Stimulated activated naive B cell treated with anti-CD40 and anti-IgM and Interleukin-4, amounts not matched to agents 10 μg/mL and 1 μg/mL and 100 μg/mL, for 72 hours (primary cell): ENCODE measurements at regions not wholly inside any gene's neighbourhood (a gene's known extent, or its start where the extent isn't known, plus 50 kb on each side); places are given as distances from the start of the nearest gene placed in this dataset.

ENCODE experiments used
- ATAC-seq, 2 donors: fragments of 150-1000 bp; cut with Tn5 transposase; replicated peaks; 2 replicates each; pipeline ENCODE4 v1.10.0; 2021; ENCODE audit warnings: moderate library complexity in 1 of 2
- DNase-seq: peaks from one replicate; pipeline ENCODE4 v3.0.0; 2021
- H3K27ac Mint-ChIP-seq: one replicate; pipeline ENCODE4 v1.8.0; 2022; ENCODE audit warnings: mild to moderate bottlenecking, mixed read lengths
- H3K27me3 Mint-ChIP-seq, 2 donors: one replicate each; pipeline ENCODE4 v1.8.0; 2022; ENCODE audit warnings: mixed read lengths in 2 of 2
- H3K36me3 Mint-ChIP-seq, 2 donors: one replicate each; pipeline ENCODE4 v1.8.0; 2022; ENCODE audit warnings: mixed read lengths in 2 of 2, mild to moderate bottlenecking in 1 of 2
- H3K4me1 Mint-ChIP-seq, 2 donors: one replicate each; pipeline ENCODE4 v1.8.0; 2022; ENCODE audit warnings: mixed read lengths in 2 of 2, mild to moderate bottlenecking in 1 of 2
- H3K4me3 Mint-ChIP-seq, 2 donors: one replicate each; pipeline ENCODE4 v1.8.0; 2022; ENCODE audit warnings: mild to moderate bottlenecking in 2 of 2, mixed read lengths in 2 of 2, moderate library complexity in 1 of 2
- H3K9me3 Mint-ChIP-seq, 2 donors: one replicate each; pipeline ENCODE4 v1.8.0; 2022; ENCODE audit warnings: mixed read lengths in 2 of 2, mild to moderate bottlenecking in 1 of 2

GRCh38 chr16:79809376-79809775 lies 208.8 kb upstream of the MAF start:
- Mint-ChIP-seq H3K27ac (no peak overlapping the region), H3K27me3 (peaks cover 0 to 5% of the 10 kb centered on the region in 2 donors), H3K4me1 (no peaks in the 10 kb centered on the region), H3K36me3 (peaks cover 0 to 2% of the 10 kb centered on the region in 2 donors), H3K9me3 (no peaks in the 10 kb centered on the region), H3K4me3 (no peak overlapping the region)
- DNase-seq (no peak), ATAC-seq (no peak)

GRCh38 chr16:79808731-79809130 lies 208.2 kb upstream of the MAF start:
- H3K9me3 Mint-ChIP-seq = no peaks in the 10 kb centered on the region
- no peak overlapping the region for H3K27ac Mint-ChIP-seq
- no peaks in the 10 kb centered on the region for H3K4me1 Mint-ChIP-seq
- H3K27me3 Mint-ChIP-seq = peaks cover 0 to 5% of the 10 kb centered on the region in 2 donors
- no peak for DNase-seq
- H3K36me3 Mint-ChIP-seq = peaks cover 0 to 2% of the 10 kb centered on the region in 2 donors
- H3K4me3 Mint-ChIP-seq = no peak overlapping the region
- no peak for ATAC-seq

- Mint-ChIP-seq H3K9me3 (no peaks in the 10 kb centered on the region), H3K4me1 (no peaks in the 10 kb centered on the region), H3K27ac (no peak overlapping the region), H3K4me3 (no peak overlapping the region), H3K27me3 (peaks cover 0 to 6% of the 10 kb centered on the region in 2 donors), H3K36me3 (peaks cover 0 to 2% of the 10 kb centered on the region in 2 donors)
- ATAC-seq = no peak
- no peak for DNase-seq
Measured at GRCh38 chr16:79806757-79807156, 206.2 kb upstream of the MAF start.

- DNase-seq = no peak
- no peaks in the 10 kb centered on the region for H3K4me1 Mint-ChIP-seq
- peaks cover 0 to 2% of the 10 kb centered on the region in 2 donors for H3K36me3 Mint-ChIP-seq
- no peaks in the 10 kb centered on the region for H3K9me3 Mint-ChIP-seq
- ATAC-seq = no peak
- no peak overlapping the region for H3K27ac Mint-ChIP-seq
- H3K4me3 Mint-ChIP-seq = no peak overlapping the region
- peaks cover 0 to 11% of the 10 kb centered on the region in 2 donors for H3K27me3 Mint-ChIP-seq
Measured at GRCh38 chr16:79805621-79806020, 205.1 kb upstream of the MAF start.

GRCh38 chr16:79801646-79802045 lies 201.1 kb upstream of the MAF start:
- Mint-ChIP-seq H3K9me3 (no peaks in the 10 kb centered on the region), H3K27me3 (peaks cover 0 to 11% of the 10 kb centered on the region in 2 donors), H3K36me3 (no peaks in the 10 kb centered on the region), H3K27ac (no peak overlapping the region), H3K4me1 (no peaks in the 10 kb centered on the region), H3K4me3 (no peak overlapping the region)
- ATAC-seq (no peak), DNase-seq (no peak)

- Mint-ChIP-seq H3K27ac (no peak overlapping the region), H3K4me3 (no peak overlapping the region), H3K9me3 (no peaks in the 10 kb centered on the region), H3K36me3 (no peaks in the 10 kb centered on the region), H3K27me3 (peaks cover 0 to 5% of the 10 kb centered on the region in 2 donors), H3K4me1 (no peaks in the 10 kb centered on the region)
- DNase-seq (no peak), ATAC-seq (no peak)
Measured at GRCh38 chr16:79800016-79800608, 199.6 kb upstream of the MAF start.

- H3K4me3 Mint-ChIP-seq = no peak overlapping the region
- H3K27me3 Mint-ChIP-seq = peaks cover 0 to 5% of the 10 kb centered on the region in 2 donors
- H3K36me3 Mint-ChIP-seq = no peaks in the 10 kb centered on the region
- DNase-seq (no peak), ATAC-seq (no peak)
- H3K9me3 Mint-ChIP-seq = no peaks in the 10 kb centered on the region
- H3K27ac Mint-ChIP-seq = no peak overlapping the region
- H3K4me1 Mint-ChIP-seq = no peaks in the 10 kb centered on the region
Measured at GRCh38 chr16:79798416-79799053, 198.0 kb upstream of the MAF start.

GRCh38 chr16:79797486-79797885 lies 196.9 kb upstream of the MAF start:
- no peak overlapping the region for H3K27ac Mint-ChIP-seq
- H3K4me3 Mint-ChIP-seq = no peak overlapping the region
- H3K36me3 Mint-ChIP-seq = no peaks in the 10 kb centered on the region
- H3K27me3 Mint-ChIP-seq = peaks cover 0 to 5% of the 10 kb centered on the region in 2 donors
- ATAC-seq (no peak), DNase-seq (no peak)
- no peaks in the 10 kb centered on the region for H3K9me3 Mint-ChIP-seq
- no peaks in the 10 kb centered on the region for H3K4me1 Mint-ChIP-seq

- DNase-seq = no peak
- H3K36me3 Mint-ChIP-seq = no peaks in the 10 kb centered on the region
Measured at GRCh38 chr16:79795556-79795955, 195.0 kb upstream of the MAF start.

GRCh38 chr16:79794941-79795340 lies 194.4 kb upstream of the MAF start:
- H3K36me3 Mint-ChIP-seq = no peaks in the 10 kb centered on the region

More at GRCh38 chr16:79795556-79795955, 195.0 kb upstream of the MAF start:
- no peaks in the 10 kb centered on the region for H3K27me3 Mint-ChIP-seq
- H3K9me3 Mint-ChIP-seq = no peaks in the 10 kb centered on the region
- no peak for ATAC-seq
- no peak overlapping the region for H3K4me3 Mint-ChIP-seq
- H3K27ac Mint-ChIP-seq = no peak overlapping the region
- no peaks in the 10 kb centered on the region for H3K4me1 Mint-ChIP-seq

GRCh38 chr16:79792664-79793351 lies 192.3 kb upstream of the MAF start:
- no peaks in the 10 kb centered on the region for H3K36me3 Mint-ChIP-seq
- H3K9me3 Mint-ChIP-seq = no peaks in the 10 kb centered on the region
- peaks cover 0 to 4% of the 10 kb centered on the region in 2 donors for H3K27me3 Mint-ChIP-seq
- ATAC-seq (no peak), DNase-seq (no peak)
- H3K4me3 Mint-ChIP-seq = no peak overlapping the region
- no peak overlapping the region for H3K27ac Mint-ChIP-seq
- no peaks in the 10 kb centered on the region for H3K4me1 Mint-ChIP-seq

More at GRCh38 chr16:79794941-79795340, 194.4 kb upstream of the MAF start:
- ATAC-seq (no peak), DNase-seq (no peak)
- Mint-ChIP-seq H3K4me3 (no peak overlapping the region), H3K4me1 (no peaks in the 10 kb centered on the region), H3K27me3 (no peaks in the 10 kb centered on the region), H3K27ac (no peak overlapping the region), H3K9me3 (no peaks in the 10 kb centered on the region)

GRCh38 chr16:79792076-79792475 lies 191.5 kb upstream of the MAF start:
- ATAC-seq (no peak), DNase-seq (no peak)
- Mint-ChIP-seq H3K27me3 (peaks cover 0 to 4% of the 10 kb centered on the region in 2 donors), H3K27ac (no peak overlapping the region), H3K36me3 (no peaks in the 10 kb centered on the region), H3K4me1 (no peaks in the 10 kb centered on the region), H3K4me3 (no peak overlapping the region), H3K9me3 (no peaks in the 10 kb centered on the region)

- ATAC-seq = no peak
- no peak for DNase-seq
- Mint-ChIP-seq H3K9me3 (no peaks in the 10 kb centered on the region), H3K27ac (no peak overlapping the region), H3K4me1 (no peaks in the 10 kb centered on the region), H3K27me3 (peaks cover 0 to 4% of the 10 kb centered on the region in 2 donors), H3K4me3 (no peak overlapping the region), H3K36me3 (no peaks in the 10 kb centered on the region)
Measured at GRCh38 chr16:79790854-79791253, 190.3 kb upstream of the MAF start.

- no peaks in the 10 kb centered on the region for H3K4me1 Mint-ChIP-seq
- no peaks in the 10 kb centered on the region for H3K36me3 Mint-ChIP-seq
- H3K4me3 Mint-ChIP-seq = no peak overlapping the region
- H3K27ac Mint-ChIP-seq = no peak overlapping the region
- peaks cover 0 to 4% of the 10 kb centered on the region in 2 donors for H3K27me3 Mint-ChIP-seq
- ATAC-seq = no peak
- DNase-seq = no peak
- no peaks in the 10 kb centered on the region for H3K9me3 Mint-ChIP-seq
Measured at GRCh38 chr16:79788949-79789348, 188.4 kb upstream of the MAF start.

GRCh38 chr16:79786389-79786788 lies 185.9 kb upstream of the MAF start:
- Mint-ChIP-seq H3K27me3 (peaks cover 0 to 4% of the 10 kb centered on the region in 2 donors), H3K4me3 (no peak overlapping the region)

More at GRCh38 chr16:79786389-79786788, 185.9 kb upstream of the MAF start:
- no peaks in the 10 kb centered on the region for H3K4me1 Mint-ChIP-seq
- DNase-seq (no peak), ATAC-seq (no peak)
- no peaks in the 10 kb centered on the region for H3K9me3 Mint-ChIP-seq
- no peaks in the 10 kb centered on the region for H3K36me3 Mint-ChIP-seq
- H3K27ac Mint-ChIP-seq = no peak overlapping the region
